ENCODE measurements at regions not wholly inside any gene's neighbourhood (a gene's known extent, or its start where the extent isn't known, plus 50 kb on each side); places are given as distances from the start of the nearest gene placed in this dataset.

GRCh38 chr18:5747678-5748077 lies 147.6 kb downstream of the TMEM200C start:
- Histone ChIP-seq H3K9me3 (ENCODE audit: control insufficient read depth, insufficient read depth, low read depth, low read length) (no peaks in the 10 kb centered on the region), H3K36me3 (ENCODE audit: control insufficient read depth in 2 of 2, insufficient read depth in 1 of 2, low read length in 2 of 2) (no peaks in the 10 kb centered on the region), H3K4me3 (ENCODE audit: low read depth, low read length) (no peak overlapping the region), H3K4me1 (ENCODE audit: control insufficient read depth, insufficient read depth, low read length) (peaks cover 5% of the 10 kb centered on the region), H3K27ac (ENCODE audit: extremely low read depth, low read depth, low read length) (no peak overlapping the region)
- ChIA-PET CTCF (no interaction called here), POLR2A (no interaction called here)
- no peak for TF ChIP-seq PRDM1 (tag by site-specific recombination; IDR thresholded peaks at IDR 0.05)
- TF ChIP-seq, protein P1, sequence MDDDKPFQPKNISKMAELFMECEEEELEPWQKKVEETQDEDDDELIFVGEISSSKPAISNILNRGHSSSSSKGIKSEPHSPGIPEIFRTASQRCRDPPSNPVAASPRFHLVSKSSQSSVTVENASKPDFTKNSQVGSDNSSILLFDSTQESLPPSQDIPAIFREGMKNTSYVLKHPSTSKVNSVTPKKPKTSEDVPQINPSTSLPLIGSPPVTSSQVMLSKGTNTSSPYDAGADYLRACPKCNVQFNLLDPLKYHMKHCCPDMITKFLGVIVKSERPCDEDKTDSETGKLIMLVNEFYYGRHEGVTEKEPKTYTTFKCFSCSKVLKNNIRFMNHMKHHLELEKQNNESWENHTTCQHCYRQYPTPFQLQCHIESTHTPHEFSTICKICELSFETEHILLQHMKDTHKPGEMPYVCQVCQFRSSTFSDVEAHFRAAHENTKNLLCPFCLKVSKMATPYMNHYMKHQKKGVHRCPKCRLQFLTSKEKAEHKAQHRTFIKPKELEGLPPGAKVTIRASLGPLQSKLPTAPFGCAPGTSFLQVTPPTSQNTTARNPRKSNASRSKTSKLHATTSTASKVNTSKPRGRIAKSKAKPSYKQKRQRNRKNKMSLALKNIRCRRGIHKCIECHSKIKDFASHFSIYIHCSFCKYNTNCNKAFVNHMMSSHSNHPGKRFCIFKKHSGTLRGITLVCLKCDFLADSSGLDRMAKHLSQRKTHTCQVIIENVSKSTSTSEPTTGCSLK (tag by site-specific recombination; IDR thresholded peaks at IDR 0.05) = no peak
- TF ChIP-seq OVOL3 (tag by site-specific recombination; IDR thresholded peaks at IDR 0.05) = no peak
- TF ChIP-seq TRIM28 (IDR thresholded peaks at IDR 0.05; ENCODE audit: borderline replicate concordance, low read length) = no peak
- no peak for TF ChIP-seq ZBTB20 (tag by site-specific recombination; IDR thresholded peaks at IDR 0.05)
- TF ChIP-seq ZNF544 (tag by site-specific recombination; IDR thresholded peaks at IDR 0.05) = no peak
- TF ChIP-seq SCRT2 (tag by site-specific recombination; IDR thresholded peaks at IDR 0.05) = no peak
- TF ChIP-seq FEZF1 (tag by site-specific recombination; IDR thresholded peaks at IDR 0.05) = no peak
- TF ChIP-seq ZNF776 (tag by site-specific recombination; IDR thresholded peaks at IDR 0.05; ENCODE audit: borderline replicate concordance) = no peak
- TF ChIP-seq HOXD13 (CRISPR knock-in tag; IDR thresholded peaks at IDR 0.05; ENCODE audit: borderline replicate concordance) = no peak
- no peak for TF ChIP-seq ZNF335 (tag by site-specific recombination; conservative IDR thresholded peaks at IDR 0.05)
- TF ChIP-seq ZNF623 (tag by site-specific recombination; IDR thresholded peaks at IDR 0.05) = no peak
- TF ChIP-seq, protein P2, sequence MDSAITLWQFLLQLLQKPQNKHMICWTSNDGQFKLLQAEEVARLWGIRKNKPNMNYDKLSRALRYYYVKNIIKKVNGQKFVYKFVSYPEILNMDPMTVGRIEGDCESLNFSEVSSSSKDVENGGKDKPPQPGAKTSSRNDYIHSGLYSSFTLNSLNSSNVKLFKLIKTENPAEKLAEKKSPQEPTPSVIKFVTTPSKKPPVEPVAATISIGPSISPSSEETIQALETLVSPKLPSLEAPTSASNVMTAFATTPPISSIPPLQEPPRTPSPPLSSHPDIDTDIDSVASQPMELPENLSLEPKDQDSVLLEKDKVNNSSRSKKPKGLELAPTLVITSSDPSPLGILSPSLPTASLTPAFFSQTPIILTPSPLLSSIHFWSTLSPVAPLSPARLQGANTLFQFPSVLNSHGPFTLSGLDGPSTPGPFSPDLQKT (IDR thresholded peaks at IDR 0.05; ENCODE audit: borderline replicate concordance, low read depth, low read length) = no peak
- TF ChIP-seq ZNF324 (tag by site-specific recombination; IDR thresholded peaks at IDR 0.05) = no peak
- no peak for TF ChIP-seq ZNF354C (tag by site-specific recombination; IDR thresholded peaks at IDR 0.05; ENCODE audit: borderline replicate concordance, low read depth)
- TF ChIP-seq ZFP69B (tag by site-specific recombination; IDR thresholded peaks at IDR 0.05) = no peak
- no peak for TF ChIP-seq ZNF157 (tag by site-specific recombination; IDR thresholded peaks at IDR 0.05)
- no peak for TF ChIP-seq ZNF10 (tag by site-specific recombination; IDR thresholded peaks at IDR 0.05)
- no peak for TF ChIP-seq SP7 (tag by site-specific recombination; IDR thresholded peaks at IDR 0.05)

- Histone ChIP-seq H3K4me1 (ENCODE audit: control insufficient read depth, insufficient read depth, low read length) (peaks cover 5% of the 10 kb centered on the region), H3K9me3 (ENCODE audit: control insufficient read depth, insufficient read depth, low read depth, low read length) (no peaks in the 10 kb centered on the region), H3K27ac (ENCODE audit: extremely low read depth, low read depth, low read length) (no peak overlapping the region), H3K36me3 (ENCODE audit: control insufficient read depth in 2 of 2, insufficient read depth in 1 of 2, low read length in 2 of 2) (no peaks in the 10 kb centered on the region), H3K4me3 (ENCODE audit: low read depth, low read length) (no peak overlapping the region)
- ChIA-PET CTCF (interaction anchor here (0.7 kb wide), 1 partner anchor 138 kb away, joined by 3 read pairs; no protein-coding TSS in a partner anchor), POLR2A (no interaction called here)
- TF ChIP-seq ZNF335 (tag by site-specific recombination; conservative IDR thresholded peaks at IDR 0.05) (0 out of 2 replicates have a peak, but pooled peaks have one; percentile 14), FEZF1 (tag by site-specific recombination; IDR thresholded peaks at IDR 0.05) (peak; percentile 40; the same call in 1 of the 2 replicates), KLF8 (tag by site-specific recombination; IDR thresholded peaks at IDR 0.05) (no peak), ZNF843 (tag by site-specific recombination; IDR thresholded peaks at IDR 0.05) (0 out of 2 replicates have a peak, but pooled peaks have one; percentile 17), PRDM1 (tag by site-specific recombination; IDR thresholded peaks at IDR 0.05) (peak; percentile 42; the same call in 1 of the 2 replicates), IKZF3 (tag by site-specific recombination; IDR thresholded peaks at IDR 0.05) (no peak), TRIM28 (IDR thresholded peaks at IDR 0.05; ENCODE audit: borderline replicate concordance, low read length) (no peak), GLIS1 (tag by site-specific recombination; IDR thresholded peaks at IDR 0.05) (peak; percentile 99), KLF9 (tag by site-specific recombination; IDR thresholded peaks at IDR 0.05; ENCODE audit: low read depth) (no peak), ZIC2 (tag by site-specific recombination; IDR thresholded peaks at IDR 0.05) (peak; percentile 47), TCF7L2 (IDR thresholded peaks at IDR 0.05; ENCODE audit: borderline replicate concordance, low read depth, low read length) (peak; percentile 53; the same call in 1 of the 2 replicates)
- TF ChIP-seq, protein P3, sequence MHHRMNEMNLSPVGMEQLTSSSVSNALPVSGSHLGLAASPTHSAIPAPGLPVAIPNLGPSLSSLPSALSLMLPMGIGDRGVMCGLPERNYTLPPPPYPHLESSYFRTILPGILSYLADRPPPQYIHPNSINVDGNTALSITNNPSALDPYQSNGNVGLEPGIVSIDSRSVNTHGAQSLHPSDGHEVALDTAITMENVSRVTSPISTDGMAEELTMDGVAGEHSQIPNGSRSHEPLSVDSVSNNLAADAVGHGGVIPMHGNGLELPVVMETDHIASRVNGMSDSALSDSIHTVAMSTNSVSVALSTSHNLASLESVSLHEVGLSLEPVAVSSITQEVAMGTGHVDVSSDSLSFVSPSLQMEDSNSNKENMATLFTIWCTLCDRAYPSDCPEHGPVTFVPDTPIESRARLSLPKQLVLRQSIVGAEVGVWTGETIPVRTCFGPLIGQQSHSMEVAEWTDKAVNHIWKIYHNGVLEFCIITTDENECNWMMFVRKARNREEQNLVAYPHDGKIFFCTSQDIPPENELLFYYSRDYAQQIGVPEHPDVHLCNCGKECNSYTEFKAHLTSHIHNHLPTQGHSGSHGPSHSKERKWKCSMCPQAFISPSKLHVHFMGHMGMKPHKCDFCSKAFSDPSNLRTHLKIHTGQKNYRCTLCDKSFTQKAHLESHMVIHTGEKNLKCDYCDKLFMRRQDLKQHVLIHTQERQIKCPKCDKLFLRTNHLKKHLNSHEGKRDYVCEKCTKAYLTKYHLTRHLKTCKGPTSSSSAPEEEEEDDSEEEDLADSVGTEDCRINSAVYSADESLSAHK (tag by site-specific recombination; IDR thresholded peaks at IDR 0.05) = peak; percentile 88
- TF ChIP-seq, protein P4, sequence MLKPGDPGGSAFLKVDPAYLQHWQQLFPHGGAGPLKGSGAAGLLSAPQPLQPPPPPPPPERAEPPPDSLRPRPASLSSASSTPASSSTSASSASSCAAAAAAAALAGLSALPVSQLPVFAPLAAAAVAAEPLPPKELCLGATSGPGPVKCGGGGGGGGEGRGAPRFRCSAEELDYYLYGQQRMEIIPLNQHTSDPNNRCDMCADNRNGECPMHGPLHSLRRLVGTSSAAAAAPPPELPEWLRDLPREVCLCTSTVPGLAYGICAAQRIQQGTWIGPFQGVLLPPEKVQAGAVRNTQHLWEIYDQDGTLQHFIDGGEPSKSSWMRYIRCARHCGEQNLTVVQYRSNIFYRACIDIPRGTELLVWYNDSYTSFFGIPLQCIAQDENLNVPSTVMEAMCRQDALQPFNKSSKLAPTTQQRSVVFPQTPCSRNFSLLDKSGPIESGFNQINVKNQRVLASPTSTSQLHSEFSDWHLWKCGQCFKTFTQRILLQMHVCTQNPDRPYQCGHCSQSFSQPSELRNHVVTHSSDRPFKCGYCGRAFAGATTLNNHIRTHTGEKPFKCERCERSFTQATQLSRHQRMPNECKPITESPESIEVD (tag by site-specific recombination; IDR thresholded peaks at IDR 0.05) = 0 out of 2 replicates have a peak, but pooled peaks have one; percentile 38
Measured at GRCh38 chr18:5746844-5747243, 148.5 kb downstream of the TMEM200C start.
